ENCODE measurements at regions not wholly inside any gene's neighbourhood (a gene's known extent, or its start where the extent isn't known, plus 50 kb on each side); places are given as distances from the start of the nearest gene placed in this dataset.
"Not testable (repeated sequence)": the region's sequence is repeated elsewhere in the genome, so short reads cannot be mapped to it uniquely, and the experiment has no call there.

DNA sequence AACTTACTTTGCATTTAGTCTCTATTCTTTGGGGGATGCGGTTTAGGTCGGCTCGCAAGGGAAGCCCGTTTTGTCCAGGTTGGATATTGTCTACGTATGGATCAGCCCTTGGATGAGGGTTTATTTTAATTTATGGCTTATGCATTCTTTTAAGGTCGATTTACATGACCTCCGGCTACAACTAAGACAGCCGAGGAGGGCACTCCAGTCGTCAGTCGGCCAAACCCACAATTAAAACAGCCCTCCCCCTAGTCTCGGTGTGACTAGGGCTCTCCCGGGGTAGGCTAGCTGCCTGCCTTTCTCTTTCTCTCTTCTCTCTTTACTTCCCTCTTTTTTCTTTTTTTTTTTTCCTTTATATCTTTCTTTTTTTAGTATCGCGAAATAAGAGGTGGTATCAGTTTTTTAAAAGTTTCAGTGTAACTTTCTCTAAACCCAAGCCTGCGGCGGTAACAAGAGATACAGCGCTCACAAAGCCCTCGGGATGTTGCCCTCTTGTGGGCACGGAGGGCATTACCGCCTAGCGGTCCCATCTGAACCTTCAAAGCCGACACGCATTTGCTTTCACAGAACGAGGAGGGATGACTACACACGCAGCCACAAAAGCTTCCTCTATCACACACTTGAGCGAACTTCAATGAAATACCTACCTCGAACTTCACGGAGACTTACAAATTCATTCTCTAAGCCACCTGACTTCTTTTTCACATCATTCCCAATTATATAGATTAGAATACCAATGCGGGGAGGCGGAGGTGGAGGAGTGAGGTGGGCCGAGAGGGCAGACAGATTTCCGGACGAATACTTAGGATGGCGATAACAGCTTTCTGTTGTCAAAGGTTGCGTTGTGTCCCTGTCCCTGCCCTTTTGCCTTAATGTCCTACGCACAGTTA, 132.3 kb upstream of the C11orf58 start:
- DNase-seq = peak; percentile 72

- DNase-seq = no peak
These were observed 133.0 kb upstream of the C11orf58 start for GRCh38 chr11:16605389-16605893.

GRCh38 chr11:16604794-16605388, 133.6 kb upstream of the C11orf58 start:
- no peak for DNase-seq

DNA sequence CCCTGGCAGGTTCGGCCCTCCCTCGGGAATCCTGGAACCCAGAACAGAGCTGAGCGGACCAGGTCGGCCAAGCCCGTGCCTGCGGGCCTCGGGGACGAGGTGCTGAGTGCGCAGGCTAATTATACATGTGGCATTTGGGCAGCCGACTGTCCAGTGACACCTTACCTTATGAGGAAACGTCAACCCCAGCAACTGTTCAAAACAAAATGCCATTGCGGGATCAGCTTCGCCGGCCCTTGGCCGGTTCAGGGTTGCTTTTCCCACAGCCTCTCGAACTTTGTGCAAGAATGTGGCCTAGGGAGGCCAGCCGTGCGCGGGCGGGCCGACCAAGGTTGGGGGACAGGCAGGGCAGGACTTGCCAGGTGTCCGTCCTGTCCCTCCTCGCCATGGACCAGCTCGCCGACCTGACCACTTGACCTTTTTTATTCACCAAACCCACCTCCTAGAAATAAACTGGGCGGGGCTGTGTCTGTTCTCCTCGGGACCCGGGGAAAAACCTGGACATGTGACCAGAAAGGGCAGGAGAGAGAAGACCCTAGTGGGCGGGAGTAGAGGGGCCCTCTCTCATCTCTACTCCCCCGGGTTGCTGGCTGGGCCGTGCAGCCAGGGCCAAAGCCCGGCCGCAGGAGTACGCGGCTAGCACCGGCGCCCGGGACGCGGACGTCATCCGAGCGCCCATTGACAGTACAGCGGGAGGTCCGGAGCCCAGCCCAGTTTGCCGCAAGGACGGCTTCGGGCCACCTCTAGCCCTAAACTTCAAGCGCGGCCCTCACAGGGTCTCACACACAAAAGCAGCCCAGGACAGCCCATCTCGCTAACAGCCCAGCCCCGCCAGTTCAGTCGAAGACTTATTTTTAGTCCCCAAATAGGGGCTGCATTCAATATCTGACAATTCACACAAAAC, 134.3 kb upstream of the C11orf58 start:
- no peak for DNase-seq

- DNase-seq = no peak
These were observed 135.2 kb upstream of the C11orf58 start for GRCh38 chr11:16603245-16603644.

DNA sequence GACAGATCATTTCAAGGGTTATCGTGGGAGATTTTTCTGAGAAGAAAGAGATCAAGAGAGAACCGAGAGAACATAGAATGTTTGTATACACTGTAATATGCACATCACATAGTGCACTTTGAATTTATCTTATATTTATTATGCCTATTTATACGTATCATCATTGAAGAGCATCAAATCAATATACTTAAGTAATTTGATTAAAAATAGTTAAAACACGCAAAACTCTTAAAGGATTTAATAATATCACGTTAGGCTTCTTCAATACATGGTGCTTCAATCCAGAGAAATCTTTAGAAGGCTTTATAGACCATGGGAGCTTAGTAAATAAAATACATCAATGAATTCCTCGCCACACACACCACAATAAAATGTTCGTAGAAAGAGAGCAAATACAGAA, 139.5 kb upstream of the C11orf58 start:
- DNase-seq = no peak

GRCh38 chr11:16598032-16598431, 140.4 kb upstream of the C11orf58 start:
- DNase-seq = no peak

DNA sequence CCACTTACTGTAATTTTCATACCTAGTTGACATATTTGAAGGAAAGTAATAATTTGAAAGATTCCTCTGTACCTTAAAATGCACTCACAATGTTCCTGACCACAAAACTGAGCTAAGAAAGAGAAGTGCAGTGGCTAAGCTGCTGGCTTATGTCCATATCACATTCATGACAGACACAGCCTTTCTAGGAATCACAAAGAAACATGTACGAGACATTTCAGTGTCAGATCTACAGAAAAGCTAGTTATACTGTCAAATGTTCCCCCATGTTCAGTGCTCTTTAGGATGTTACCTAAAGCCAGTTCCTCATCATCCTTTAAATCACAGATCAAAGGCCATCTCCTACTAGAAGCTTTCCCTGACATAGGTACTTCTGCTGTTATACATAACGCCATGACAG, 142.2 kb upstream of the C11orf58 start:
- no peak for DNase-seq

DNA sequence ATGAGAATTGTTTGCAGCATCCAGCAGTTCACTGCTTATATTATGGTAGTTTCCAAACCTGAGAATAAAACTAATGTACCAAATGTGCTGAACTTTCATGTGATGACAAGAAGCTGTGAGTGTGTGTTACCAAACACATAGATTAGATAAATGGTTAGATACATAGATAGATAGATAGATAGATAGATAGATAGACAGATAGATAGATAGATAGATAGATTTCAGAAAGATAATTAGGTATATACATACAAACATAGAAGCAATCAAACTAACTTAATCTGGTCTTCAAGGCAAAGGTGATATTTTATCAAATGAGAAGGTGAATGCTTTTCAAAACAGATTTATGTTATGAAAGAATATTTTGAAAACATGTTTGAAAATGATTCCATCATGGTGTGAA, 147.3 kb upstream of the C11orf58 start:
- no peak for DNase-seq

GRCh38 chr11:16587670-16588069, 150.8 kb upstream of the C11orf58 start:
- DNase-seq = no peak

DNA sequence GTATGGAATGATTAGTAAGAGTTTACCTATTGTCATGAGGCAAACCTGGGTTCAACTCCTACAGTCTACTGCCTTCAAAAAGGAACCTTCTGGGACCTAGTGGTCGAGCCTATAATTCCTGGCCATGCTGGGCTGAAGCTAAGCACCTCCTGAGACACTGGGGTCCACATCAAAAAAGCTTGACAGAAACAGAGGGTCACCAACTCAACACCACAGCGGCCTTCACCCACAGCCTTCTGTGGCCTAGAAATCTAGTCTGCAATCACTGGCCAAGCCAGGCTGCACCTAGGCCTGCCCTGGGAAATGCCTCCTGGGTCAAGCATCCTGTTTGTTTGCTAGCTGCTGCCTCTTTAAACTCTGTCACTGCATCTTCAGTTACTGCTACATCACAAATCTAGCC, 153.9 kb upstream of the C11orf58 start:
- DNase-seq = no peak

- not testable (repeated sequence) for DNase-seq
These were observed 157.4 kb upstream of the C11orf58 start for GRCh38 chr11:16581078-16581477.

DNA sequence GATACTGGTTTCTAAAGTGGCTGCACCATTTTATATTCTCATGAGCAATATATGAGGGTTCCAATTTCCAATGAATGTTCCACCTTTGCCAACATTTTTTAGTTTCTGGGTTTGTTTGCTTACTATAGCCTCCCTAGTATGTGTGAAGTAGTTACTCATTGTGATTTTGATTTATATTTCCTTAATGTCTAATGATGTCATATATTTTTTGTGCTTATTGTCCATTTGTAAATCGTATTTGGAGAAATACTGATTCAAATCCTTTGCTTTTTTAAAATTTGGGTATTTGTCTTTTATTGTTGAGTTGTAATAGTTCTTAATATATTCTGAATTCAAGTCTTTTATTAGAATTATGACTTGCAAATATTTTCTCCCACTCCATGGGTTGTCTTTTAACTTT, 161.0 kb upstream of the C11orf58 start:
- no peak for DNase-seq

DNA sequence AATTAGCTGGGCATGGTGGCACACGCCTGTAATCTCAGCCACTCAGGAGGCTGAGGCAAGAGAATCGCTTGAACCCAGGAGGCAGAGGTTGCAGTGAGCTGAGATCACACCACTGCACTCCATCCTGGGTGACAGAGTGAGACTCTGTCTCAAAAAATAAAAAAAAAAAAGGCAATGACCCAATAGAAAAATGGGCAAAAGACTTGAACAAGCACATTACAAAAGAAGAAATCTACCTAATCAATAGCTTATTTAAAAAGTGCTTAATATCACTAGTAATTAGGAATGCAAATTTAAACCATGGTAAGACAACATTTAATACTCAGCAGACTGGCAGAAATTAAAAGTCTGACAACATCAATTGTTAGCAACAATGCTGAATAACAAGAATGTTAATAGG, 163.6 kb upstream of the C11orf58 start:
- DNase-seq = not testable (repeated sequence)

GRCh38 chr11:16572945-16573344, 165.5 kb upstream of the C11orf58 start:
- no peak for DNase-seq

DNA sequence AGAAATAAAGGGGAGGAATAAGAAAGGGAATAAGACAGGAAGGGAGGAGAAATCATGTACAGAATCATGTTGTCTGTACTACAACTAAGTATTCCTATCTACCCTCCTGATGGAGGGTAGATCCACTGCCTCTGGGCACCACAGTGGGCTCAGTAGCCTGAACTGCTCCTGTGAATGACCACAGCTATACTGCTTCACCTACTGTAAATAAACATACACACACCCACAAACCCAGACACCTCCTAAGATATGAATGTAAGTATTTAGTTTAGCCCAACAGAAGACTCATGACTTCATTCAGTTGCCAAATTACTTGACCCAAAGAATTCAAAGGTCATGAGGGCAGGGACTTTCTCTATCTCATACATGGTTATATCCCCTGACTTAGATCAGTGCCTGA, 177.3 kb upstream of the C11orf58 start:
- DNase-seq = no peak

- no peak for DNase-seq
These were observed 180.0 kb upstream of the C11orf58 start for GRCh38 chr11:16558494-16558893.

- DNase-seq = no peak
These were observed 182.5 kb upstream of the C11orf58 start for GRCh38 chr11:16555956-16556355.

- no peak for DNase-seq
These were observed 184.1 kb upstream of the C11orf58 start for GRCh38 chr11:16554361-16554760.

DNA sequence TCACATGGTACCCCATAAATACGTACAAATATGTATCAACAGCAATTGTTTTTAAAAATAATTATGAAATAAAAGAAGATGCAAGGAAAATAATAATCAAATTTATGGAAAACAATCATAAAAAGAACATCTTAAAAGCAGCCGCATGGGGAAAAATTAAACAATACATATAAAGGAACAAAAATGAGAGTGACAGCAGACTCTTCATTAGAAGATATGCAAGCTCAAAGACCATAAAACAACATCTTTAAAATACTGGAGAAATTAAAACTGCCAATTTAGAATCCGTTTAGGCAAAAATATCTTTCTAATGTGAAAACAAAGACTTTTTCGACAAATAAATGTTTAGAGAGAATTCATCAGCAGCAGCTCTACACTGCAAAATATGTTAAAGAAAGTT, 190.6 kb upstream of the C11orf58 start:
- DNase-seq = no peak

GRCh38 chr11:16543642-16544041, 187.3 kb upstream of the SOX6 start:
- no peak for DNase-seq

DNA sequence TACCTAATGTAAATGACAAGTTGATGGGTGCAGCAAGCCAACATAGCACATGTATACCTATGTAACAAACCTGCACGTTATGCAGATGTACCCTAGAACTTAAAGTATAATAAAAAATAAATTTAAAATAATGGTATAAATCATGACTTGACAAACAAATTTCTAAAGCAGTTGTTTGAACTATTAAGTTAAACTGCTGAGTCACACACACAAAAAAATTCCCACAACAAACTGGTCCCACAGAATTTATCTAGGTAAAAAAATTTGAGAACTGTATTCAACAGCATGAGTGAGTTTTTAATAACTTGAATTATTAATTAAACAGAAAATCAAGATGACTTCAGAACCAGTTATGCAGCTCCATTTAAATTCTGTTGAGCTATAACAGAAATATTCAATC, 186.0 kb upstream of the SOX6 start:
- no peak for DNase-seq

GRCh38 chr11:16536513-16536912, 180.2 kb upstream of the SOX6 start:
- no peak for DNase-seq
